ENCODE measurements at regions not wholly inside any gene's neighbourhood (a gene's known extent, or its start where the extent isn't known, plus 50 kb on each side); places are given as distances from the start of the nearest gene placed in this dataset.

DNA sequence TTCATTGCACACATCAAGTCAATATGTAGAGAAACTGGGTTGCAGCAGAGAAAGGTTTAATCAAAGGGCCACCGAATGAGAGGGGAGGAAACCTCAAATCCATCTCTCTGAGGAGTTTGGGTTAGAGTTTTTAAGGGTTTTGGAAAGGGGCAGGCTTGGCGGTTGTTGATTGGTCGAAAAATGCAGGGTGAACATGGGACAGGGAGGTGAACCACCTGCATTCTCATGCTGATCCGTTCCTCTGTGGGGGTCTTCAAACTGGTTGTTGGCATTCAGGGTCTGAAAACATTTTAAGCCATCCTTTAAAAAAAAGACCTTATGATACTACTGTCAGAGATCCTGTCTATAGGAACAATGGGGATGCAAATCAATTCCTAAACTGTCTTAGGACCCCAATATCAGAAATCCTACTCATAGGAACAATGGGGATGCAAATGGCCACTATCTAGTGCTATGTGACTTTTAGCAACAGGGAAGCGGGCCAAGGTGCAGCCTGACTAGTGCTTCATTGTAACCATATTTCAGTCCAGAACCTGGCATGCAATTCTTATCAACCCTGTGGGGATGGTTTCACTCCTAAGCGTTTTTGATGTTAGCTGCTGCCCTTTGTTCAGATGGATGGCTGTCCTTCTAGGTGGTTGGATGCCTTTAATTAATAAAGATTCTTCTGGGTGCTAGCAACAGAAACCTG, 120.1 kb upstream of the MGAT5 start:
- TF ChIP-seq, protein P1, sequence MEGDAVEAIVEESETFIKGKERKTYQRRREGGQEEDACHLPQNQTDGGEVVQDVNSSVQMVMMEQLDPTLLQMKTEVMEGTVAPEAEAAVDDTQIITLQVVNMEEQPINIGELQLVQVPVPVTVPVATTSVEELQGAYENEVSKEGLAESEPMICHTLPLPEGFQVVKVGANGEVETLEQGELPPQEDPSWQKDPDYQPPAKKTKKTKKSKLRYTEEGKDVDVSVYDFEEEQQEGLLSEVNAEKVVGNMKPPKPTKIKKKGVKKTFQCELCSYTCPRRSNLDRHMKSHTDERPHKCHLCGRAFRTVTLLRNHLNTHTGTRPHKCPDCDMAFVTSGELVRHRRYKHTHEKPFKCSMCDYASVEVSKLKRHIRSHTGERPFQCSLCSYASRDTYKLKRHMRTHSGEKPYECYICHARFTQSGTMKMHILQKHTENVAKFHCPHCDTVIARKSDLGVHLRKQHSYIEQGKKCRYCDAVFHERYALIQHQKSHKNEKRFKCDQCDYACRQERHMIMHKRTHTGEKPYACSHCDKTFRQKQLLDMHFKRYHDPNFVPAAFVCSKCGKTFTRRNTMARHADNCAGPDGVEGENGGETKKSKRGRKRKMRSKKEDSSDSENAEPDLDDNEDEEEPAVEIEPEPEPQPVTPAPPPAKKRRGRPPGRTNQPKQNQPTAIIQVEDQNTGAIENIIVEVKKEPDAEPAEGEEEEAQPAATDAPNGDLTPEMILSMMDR (IDR thresholded peaks at IDR 0.05), result no peak
- no peak for TF ChIP-seq POLR2AphosphoS5 (IDR thresholded peaks at IDR 0.05)

All from gastroesophageal sphincter (tissue), 3 donors.